KMS-11 (cell line): ENCODE measurements at regions not wholly inside any gene's neighbourhood (a gene's known extent, or its start where the extent isn't known, plus 50 kb on each side); places are given as distances from the start of the nearest gene placed in this dataset.

ENCODE experiments used
- H2AFZ ChIP-seq: fragments of 200-600 bp; sonication (generic); 2 replicates; pipeline ENCODE4 v1.6.1; 2016; ENCODE audit warnings: antibody characterized with exemption, mixed run types, low read depth
- H3K27ac ChIP-seq: fragments of 200-600 bp; sonication (generic); 2 replicates; pipeline ENCODE4 v1.6.1; 2016; ENCODE audit warnings: mild to moderate bottlenecking, mixed run types
- H3K27me3 ChIP-seq: fragments of 200-600 bp; sonication (generic); 2 replicates; pipeline ENCODE4 v1.6.1; 2017; ENCODE audit warnings: mild to moderate bottlenecking, low read depth, mixed run types, moderate library complexity; ENCODE audit not compliant: insufficient read depth
- H3K36me3 ChIP-seq: fragments of 200-600 bp; sonication (generic); 2 replicates; pipeline ENCODE4 v1.6.1; 2017; ENCODE audit warnings: mild to moderate bottlenecking, mixed run types; ENCODE audit not compliant: insufficient read depth
- H3K4me1 ChIP-seq: fragments of 200-600 bp; sonication (generic); 2 replicates; pipeline ENCODE4 v1.6.1; 2016; ENCODE audit warnings: mild to moderate bottlenecking, low read depth, mixed run types; ENCODE audit not compliant: poor library complexity, severe bottlenecking
- H3K4me2 ChIP-seq: fragments of 200-600 bp; sonication (generic); 2 replicates; pipeline ENCODE4 v1.7.0; 2016; ENCODE audit warnings: mild to moderate bottlenecking, mixed run types
- H3K4me3 ChIP-seq: fragments of 200-600 bp; sonication (generic); IDR thresholded peaks from 2 replicates; pipeline ENCODE4 v1.6.1; 2017; ENCODE audit warnings: low read depth, low read length, mixed read lengths; ENCODE audit not compliant: insufficient read depth
- H3K79me2 ChIP-seq: fragments of 200-600 bp; sonication (generic); 2 replicates; pipeline ENCODE4 v1.6.1; 2016; ENCODE audit warnings: low read depth, mixed run types; ENCODE audit not compliant: insufficient read depth
- H3K9ac ChIP-seq: fragments of 200-600 bp; sonication (generic); 2 replicates; pipeline ENCODE4 v1.6.1; 2016; ENCODE audit warnings: mild to moderate bottlenecking, mixed run types
- H4K20me1 ChIP-seq: fragments of 200-600 bp; sonication (generic); 2 replicates; pipeline ENCODE4 v1.6.1; 2016; ENCODE audit warnings: mild to moderate bottlenecking, mixed run types; ENCODE audit not compliant: insufficient read depth
- CTCF ChIP-seq: fragments of 200-600 bp; sonication (generic); conservative IDR thresholded peaks from 2 replicates; pipeline ENCODE4 v1.6.1; 2017; ENCODE audit warnings: low read depth, mild to moderate bottlenecking, antibody characterized with exemption, low read length, moderate library complexity, mixed read lengths

- Histone ChIP-seq H4K20me1 (no peaks in the 10 kb centered on the region), H3K27ac (no peak overlapping the region), H3K36me3 (no peaks in the 10 kb centered on the region), H3K79me2 (no peaks in the 10 kb centered on the region), H3K9ac (no peak overlapping the region), H3K4me1 (no peaks in the 10 kb centered on the region), H3K4me2 (no peak overlapping the region), H3K4me3 (no peak overlapping the region), H2AFZ (no peak overlapping the region), H3K27me3 (no peaks in the 10 kb centered on the region)
- TF ChIP-seq CTCF, result no peak
Measured at GRCh38 chr10:1944487-1944886, 207.2 kb upstream of the ADARB2 start.

- no peaks in the 10 kb centered on the region for H3K79me2 ChIP-seq
Measured at GRCh38 chr10:1942478-1942877, 205.2 kb upstream of the ADARB2 start.

GRCh38 chr10:1939016-1939415, 201.7 kb upstream of the ADARB2 start:
- H3K79me2 ChIP-seq, result no peaks in the 10 kb centered on the region
- H4K20me1 ChIP-seq, result no peaks in the 10 kb centered on the region
- H3K27me3 ChIP-seq, result no peaks in the 10 kb centered on the region
- H3K4me1 ChIP-seq, result no peaks in the 10 kb centered on the region
- H3K36me3 ChIP-seq, result no peaks in the 10 kb centered on the region
- H3K9ac ChIP-seq, result no peak overlapping the region
- no peak overlapping the region for H3K27ac ChIP-seq
- no peak overlapping the region for H3K4me2 ChIP-seq
- H2AFZ ChIP-seq, result no peak overlapping the region
- TF ChIP-seq CTCF, result no peak
- H3K4me3 ChIP-seq, result no peak overlapping the region

More at GRCh38 chr10:1942478-1942877, 205.2 kb upstream of the ADARB2 start:
- Histone ChIP-seq H3K36me3 (no peaks in the 10 kb centered on the region), H3K4me2 (no peak overlapping the region), H3K9ac (no peak overlapping the region), H3K4me3 (no peak overlapping the region), H4K20me1 (no peaks in the 10 kb centered on the region), H3K27ac (no peak overlapping the region), H3K27me3 (no peaks in the 10 kb centered on the region), H2AFZ (no peak overlapping the region), H3K4me1 (no peaks in the 10 kb centered on the region)
- no peak for TF ChIP-seq CTCF

GRCh38 chr10:1938317-1938716, 201.0 kb upstream of the ADARB2 start:
- Histone ChIP-seq H3K27me3 (no peaks in the 10 kb centered on the region), H3K4me1 (no peaks in the 10 kb centered on the region), H3K4me2 (no peak overlapping the region), H2AFZ (no peak overlapping the region), H3K36me3 (no peaks in the 10 kb centered on the region), H3K9ac (no peak overlapping the region), H3K27ac (no peak overlapping the region), H3K79me2 (no peaks in the 10 kb centered on the region), H3K4me3 (no peak overlapping the region), H4K20me1 (no peaks in the 10 kb centered on the region)
- no peak for TF ChIP-seq CTCF

GRCh38 chr10:1935912-1936311, 198.6 kb upstream of the ADARB2 start:
- Histone ChIP-seq H2AFZ (no peak overlapping the region), H3K4me1 (no peaks in the 10 kb centered on the region), H4K20me1 (no peaks in the 10 kb centered on the region), H3K27me3 (no peaks in the 10 kb centered on the region), H3K36me3 (no peaks in the 10 kb centered on the region), H3K9ac (no peak overlapping the region), H3K4me3 (no peak overlapping the region), H3K79me2 (no peaks in the 10 kb centered on the region), H3K27ac (no peak overlapping the region), H3K4me2 (no peak overlapping the region)
- no peak for TF ChIP-seq CTCF
